ENCODE measurements at regions not wholly inside any gene's neighbourhood (a gene's known extent, or its start where the extent isn't known, plus 50 kb on each side); places are given as distances from the start of the nearest gene placed in this dataset.
"Not testable (repeated sequence)": the region's sequence is repeated elsewhere in the genome, so short reads cannot be mapped to it uniquely, and the experiment has no call there.

- no peak overlapping the region for H3K4me3 ChIP-seq (ENCODE audit: low read length in 2 of 2)
- no peak overlapping the region for H3K27ac ChIP-seq (ENCODE audit: low read depth in 2 of 2, low read length in 2 of 2)
- no peaks in the 10 kb centered on the region for H3K9me3 ChIP-seq (ENCODE audit: control insufficient read depth in 2 of 2, low read length in 2 of 2)
These were observed 552.0 kb downstream of the STIM2 start for GRCh38 chr4:27412613-27413012.

GRCh38 chr4:27414887-27415731 is 554.5 kb downstream of the STIM2 start:
- Histone ChIP-seq H3K9ac (ENCODE audit: low read depth in 1 of 2, low read length in 2 of 2) (no peak overlapping the region), H3K4me3 (ENCODE audit: low read length in 2 of 2) (no peak overlapping the region), H3K36me3 (ENCODE audit: control insufficient read depth in 2 of 2, insufficient read depth in 2 of 2, low read length in 2 of 2) (no peaks in the 10 kb centered on the region), H3K27ac (ENCODE audit: low read depth in 2 of 2, low read length in 2 of 2) (no peak overlapping the region), H3K9me3 (ENCODE audit: control insufficient read depth in 2 of 2, low read length in 2 of 2) (no peaks in the 10 kb centered on the region), H3K27me3 (ENCODE audit: control insufficient read depth in 2 of 2, insufficient read depth in 2 of 2, low read length in 2 of 2) (no peaks in the 10 kb centered on the region), H3K4me1 (ENCODE audit: control insufficient read depth in 2 of 2, insufficient read depth in 2 of 2, low read length in 2 of 2) (no peaks in the 10 kb centered on the region)

More at GRCh38 chr4:27412613-27413012, 552.0 kb downstream of the STIM2 start:
- H3K9ac ChIP-seq (ENCODE audit: low read depth in 1 of 2, low read length in 2 of 2), result no peak overlapping the region
- H3K4me1 ChIP-seq (ENCODE audit: control insufficient read depth in 2 of 2, insufficient read depth in 2 of 2, low read length in 2 of 2), result no peaks in the 10 kb centered on the region
- no peaks in the 10 kb centered on the region for H3K36me3 ChIP-seq (ENCODE audit: control insufficient read depth in 2 of 2, insufficient read depth in 2 of 2, low read length in 2 of 2)
- no peaks in the 10 kb centered on the region for H3K27me3 ChIP-seq (ENCODE audit: control insufficient read depth in 2 of 2, insufficient read depth in 2 of 2, low read length in 2 of 2)

GRCh38 chr4:27428661-27429060 is 568.0 kb downstream of the STIM2 start:
- Histone ChIP-seq H3K4me1 (ENCODE audit: control insufficient read depth in 2 of 2, insufficient read depth in 2 of 2, low read length in 2 of 2) (no peaks in the 10 kb centered on the region), H3K27ac (ENCODE audit: low read depth in 2 of 2, low read length in 2 of 2) (no peak overlapping the region), H3K4me3 (ENCODE audit: low read length in 2 of 2) (no peak overlapping the region), H3K9me3 (ENCODE audit: control insufficient read depth in 2 of 2, low read length in 2 of 2) (no peaks in the 10 kb centered on the region), H3K27me3 (ENCODE audit: control insufficient read depth in 2 of 2, insufficient read depth in 2 of 2, low read length in 2 of 2) (no peaks in the 10 kb centered on the region), H3K9ac (ENCODE audit: low read depth in 1 of 2, low read length in 2 of 2) (no peak overlapping the region), H3K36me3 (ENCODE audit: control insufficient read depth in 2 of 2, insufficient read depth in 2 of 2, low read length in 2 of 2) (no peaks in the 10 kb centered on the region)

GRCh38 chr4:27429364-27429871 is 568.8 kb downstream of the STIM2 start:
- no peaks in the 10 kb centered on the region for H3K36me3 ChIP-seq (ENCODE audit: control insufficient read depth in 2 of 2, insufficient read depth in 2 of 2, low read length in 2 of 2)
- H3K4me3 ChIP-seq (ENCODE audit: low read length in 2 of 2), result no peak overlapping the region
- no peak overlapping the region for H3K9ac ChIP-seq (ENCODE audit: low read depth in 1 of 2, low read length in 2 of 2)
- H3K27ac ChIP-seq (ENCODE audit: low read depth in 2 of 2, low read length in 2 of 2), result no peak overlapping the region
- H3K9me3 ChIP-seq (ENCODE audit: control insufficient read depth in 2 of 2, low read length in 2 of 2), result no peaks in the 10 kb centered on the region
- H3K4me1 ChIP-seq (ENCODE audit: control insufficient read depth in 2 of 2, insufficient read depth in 2 of 2, low read length in 2 of 2), result no peaks in the 10 kb centered on the region
- H3K27me3 ChIP-seq (ENCODE audit: control insufficient read depth in 2 of 2, insufficient read depth in 2 of 2, low read length in 2 of 2), result no peaks in the 10 kb centered on the region

GRCh38 chr4:27442146-27442545 is 581.5 kb downstream of the STIM2 start:
- no peak overlapping the region for H3K4me3 ChIP-seq (ENCODE audit: low read length in 2 of 2)
- H3K27ac ChIP-seq (ENCODE audit: low read depth in 2 of 2, low read length in 2 of 2), result no peak overlapping the region
- no peaks in the 10 kb centered on the region for H3K9me3 ChIP-seq (ENCODE audit: control insufficient read depth in 2 of 2, low read length in 2 of 2)
- no peaks in the 10 kb centered on the region for H3K36me3 ChIP-seq (ENCODE audit: control insufficient read depth in 2 of 2, insufficient read depth in 2 of 2, low read length in 2 of 2)
- no peaks in the 10 kb centered on the region for H3K4me1 ChIP-seq (ENCODE audit: control insufficient read depth in 2 of 2, insufficient read depth in 2 of 2, low read length in 2 of 2)
- no peak overlapping the region for H3K9ac ChIP-seq (ENCODE audit: low read depth in 1 of 2, low read length in 2 of 2)
- H3K27me3 ChIP-seq (ENCODE audit: control insufficient read depth in 2 of 2, insufficient read depth in 2 of 2, low read length in 2 of 2), result no peaks in the 10 kb centered on the region

GRCh38 chr4:27442661-27443060 is 582.0 kb downstream of the STIM2 start:
- not testable (repeated sequence) for H3K27me3 ChIP-seq (ENCODE audit: control insufficient read depth in 2 of 2, insufficient read depth in 2 of 2, low read length in 2 of 2); H3K36me3 ChIP-seq (ENCODE audit: control insufficient read depth in 2 of 2, insufficient read depth in 2 of 2, low read length in 2 of 2); H3K4me3 ChIP-seq (ENCODE audit: low read length in 2 of 2); H3K9ac ChIP-seq (ENCODE audit: low read depth in 1 of 2, low read length in 2 of 2); H3K9me3 ChIP-seq (ENCODE audit: control insufficient read depth in 2 of 2, low read length in 2 of 2); H3K27ac ChIP-seq (ENCODE audit: low read depth in 2 of 2, low read length in 2 of 2); H3K4me1 ChIP-seq (ENCODE audit: control insufficient read depth in 2 of 2, insufficient read depth in 2 of 2, low read length in 2 of 2)

- no peak overlapping the region for H3K4me3 ChIP-seq (ENCODE audit: low read length in 2 of 2)
- H3K9me3 ChIP-seq (ENCODE audit: control insufficient read depth in 2 of 2, low read length in 2 of 2), result no peaks in the 10 kb centered on the region
- no peaks in the 10 kb centered on the region for H3K27me3 ChIP-seq (ENCODE audit: control insufficient read depth in 2 of 2, insufficient read depth in 2 of 2, low read length in 2 of 2)
- H3K36me3 ChIP-seq (ENCODE audit: control insufficient read depth in 2 of 2, insufficient read depth in 2 of 2, low read length in 2 of 2), result no peaks in the 10 kb centered on the region
- H3K4me1 ChIP-seq (ENCODE audit: control insufficient read depth in 2 of 2, insufficient read depth in 2 of 2, low read length in 2 of 2), result no peaks in the 10 kb centered on the region
- no peak overlapping the region for H3K9ac ChIP-seq (ENCODE audit: low read depth in 1 of 2, low read length in 2 of 2)
- H3K27ac ChIP-seq (ENCODE audit: low read depth in 2 of 2, low read length in 2 of 2), result no peak overlapping the region
These were observed 603.2 kb downstream of the STIM2 start for GRCh38 chr4:27463816-27464215.

- Histone ChIP-seq H3K36me3 (ENCODE audit: control insufficient read depth in 2 of 2, insufficient read depth in 2 of 2, low read length in 2 of 2) (no peaks in the 10 kb centered on the region), H3K27ac (ENCODE audit: low read depth in 2 of 2, low read length in 2 of 2) (no peak overlapping the region), H3K4me3 (ENCODE audit: low read length in 2 of 2) (no peak overlapping the region), H3K27me3 (ENCODE audit: control insufficient read depth in 2 of 2, insufficient read depth in 2 of 2, low read length in 2 of 2) (no peaks in the 10 kb centered on the region), H3K4me1 (ENCODE audit: control insufficient read depth in 2 of 2, insufficient read depth in 2 of 2, low read length in 2 of 2) (no peaks in the 10 kb centered on the region), H3K9me3 (ENCODE audit: control insufficient read depth in 2 of 2, low read length in 2 of 2) (no peaks in the 10 kb centered on the region), H3K9ac (ENCODE audit: low read depth in 1 of 2, low read length in 2 of 2) (no peak overlapping the region)
These were observed 606.7 kb downstream of the STIM2 start for GRCh38 chr4:27467351-27467750.

GRCh38 chr4:27472364-27472763 is 611.7 kb downstream of the STIM2 start:
- Histone ChIP-seq H3K9ac (ENCODE audit: low read depth in 1 of 2, low read length in 2 of 2) (no peak overlapping the region), H3K36me3 (ENCODE audit: control insufficient read depth in 2 of 2, insufficient read depth in 2 of 2, low read length in 2 of 2) (no peaks in the 10 kb centered on the region), H3K4me3 (ENCODE audit: low read length in 2 of 2) (no peak overlapping the region), H3K4me1 (ENCODE audit: control insufficient read depth in 2 of 2, insufficient read depth in 2 of 2, low read length in 2 of 2) (no peaks in the 10 kb centered on the region), H3K9me3 (ENCODE audit: control insufficient read depth in 2 of 2, low read length in 2 of 2) (no peaks in the 10 kb centered on the region), H3K27me3 (ENCODE audit: control insufficient read depth in 2 of 2, insufficient read depth in 2 of 2, low read length in 2 of 2) (no peaks in the 10 kb centered on the region), H3K27ac (ENCODE audit: low read depth in 2 of 2, low read length in 2 of 2) (no peak overlapping the region)

- H3K9ac ChIP-seq (ENCODE audit: low read depth in 1 of 2, low read length in 2 of 2), result no peak overlapping the region
- H3K36me3 ChIP-seq (ENCODE audit: control insufficient read depth in 2 of 2, insufficient read depth in 2 of 2, low read length in 2 of 2), result no peaks in the 10 kb centered on the region
- H3K4me3 ChIP-seq (ENCODE audit: low read length in 2 of 2), result no peak overlapping the region
- no peak overlapping the region for H3K27ac ChIP-seq (ENCODE audit: low read depth in 2 of 2, low read length in 2 of 2)
- no peaks in the 10 kb centered on the region for H3K27me3 ChIP-seq (ENCODE audit: control insufficient read depth in 2 of 2, insufficient read depth in 2 of 2, low read length in 2 of 2)
- H3K4me1 ChIP-seq (ENCODE audit: control insufficient read depth in 2 of 2, insufficient read depth in 2 of 2, low read length in 2 of 2), result no peaks in the 10 kb centered on the region
- H3K9me3 ChIP-seq (ENCODE audit: control insufficient read depth in 2 of 2, low read length in 2 of 2), result no peaks in the 10 kb centered on the region
These were observed 614.0 kb downstream of the STIM2 start for GRCh38 chr4:27474691-27475090.

All from mucosa of rectum (tissue), 2 donors.